Activated T-cell treated with anti-CD3 and anti-CD28 coated beads, Interleukin-2, amount 50 U/mL, for 72 hours (primary cell): ENCODE measurements at regions not wholly inside any gene's neighbourhood (a gene's known extent, or its start where the extent isn't known, plus 50 kb on each side); places are given as distances from the start of the nearest gene placed in this dataset.

Experiments
- ATAC-seq, 2 donors: fragments of 150-1000 bp; cut with Tn5 transposase; replicated peaks in 1 of 2; 2 replicates each; pipeline ENCODE4 v1.10.0; 2021; ENCODE audit warnings: moderate library complexity in 2 of 2, mild to moderate bottlenecking in 1 of 2
- DNase-seq, 2 donors: peaks; one replicate each; pipeline ENCODE4 v3.0.0; 2021 to 2022; ENCODE audit warnings: mixed read lengths in 1 of 2
- H3K27ac Mint-ChIP-seq: one replicate; pipeline ENCODE4 v1.8.0; 2022; ENCODE audit warnings: mild to moderate bottlenecking, moderate library complexity, mixed read lengths
- H3K27me3 Mint-ChIP-seq: one replicate; pipeline ENCODE4 v1.8.0; 2022; ENCODE audit warnings: low read depth, mixed read lengths
- H3K36me3 Mint-ChIP-seq, 2 donors: one replicate each; pipeline ENCODE4 v1.8.0; 2022; ENCODE audit warnings: mixed read lengths in 2 of 2, mild to moderate bottlenecking in 1 of 2; ENCODE audit not compliant: insufficient read depth in 2 of 2
- H3K4me1 Mint-ChIP-seq: one replicate; pipeline ENCODE4 v1.8.0; 2022; ENCODE audit warnings: low read depth, mixed read lengths
- H3K4me3 Mint-ChIP-seq, 2 donors: one replicate each; pipeline ENCODE4 v1.8.0; 2022; ENCODE audit warnings: mild to moderate bottlenecking in 2 of 2, mixed read lengths in 2 of 2, moderate library complexity in 2 of 2
- H3K9me3 Mint-ChIP-seq, 2 donors: one replicate each; pipeline ENCODE4 v1.8.0; 2022; ENCODE audit warnings: mixed read lengths in 2 of 2

DNA sequence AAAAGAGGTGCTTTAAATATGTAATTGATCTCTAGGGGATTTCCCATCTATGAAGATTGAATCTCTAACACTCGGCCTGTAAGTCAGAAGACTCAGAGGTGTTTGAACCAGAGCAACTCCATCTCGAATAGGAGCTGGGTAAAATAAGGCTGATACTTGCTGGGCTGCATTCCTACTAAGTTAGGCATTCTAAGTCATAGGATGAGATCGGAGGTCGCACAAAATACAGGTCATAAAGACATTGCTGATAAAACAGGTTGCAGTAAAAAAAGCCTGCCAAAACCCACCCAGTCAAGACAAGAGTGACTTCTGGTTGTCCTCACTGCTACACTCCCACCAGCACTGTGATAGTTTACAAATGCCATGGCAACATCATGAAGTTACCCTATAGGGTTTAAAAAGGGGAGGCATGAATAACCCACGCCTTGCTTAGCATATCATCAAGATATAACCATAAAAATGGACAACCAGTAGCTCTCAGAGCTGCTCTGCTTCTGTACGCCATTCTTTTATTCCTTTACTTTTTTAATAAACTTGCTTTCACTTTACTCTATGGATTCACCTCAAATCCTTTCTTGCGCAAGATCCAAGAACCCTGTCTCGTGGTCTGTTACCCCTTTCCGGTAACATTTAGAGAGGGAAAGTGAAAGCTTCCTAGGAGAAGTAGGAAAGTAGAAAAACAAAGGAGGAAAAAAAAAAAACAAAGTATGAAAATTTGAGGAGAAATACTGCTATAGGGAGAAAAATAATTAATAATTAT is 129.7 kb upstream of the PHACTR1 start:
- no peaks in the 10 kb centered on the region for H3K36me3 Mint-ChIP-seq
- no peak overlapping the region for H3K4me3 Mint-ChIP-seq
- H3K9me3 Mint-ChIP-seq = no peaks in the 10 kb centered on the region
- peaks cover 8% of the 10 kb centered on the region for H3K27me3 Mint-ChIP-seq
- no peaks in the 10 kb centered on the region for H3K4me1 Mint-ChIP-seq
- ATAC-seq = no peak
- DNase-seq = no peak
- H3K27ac Mint-ChIP-seq = no peak overlapping the region

DNA sequence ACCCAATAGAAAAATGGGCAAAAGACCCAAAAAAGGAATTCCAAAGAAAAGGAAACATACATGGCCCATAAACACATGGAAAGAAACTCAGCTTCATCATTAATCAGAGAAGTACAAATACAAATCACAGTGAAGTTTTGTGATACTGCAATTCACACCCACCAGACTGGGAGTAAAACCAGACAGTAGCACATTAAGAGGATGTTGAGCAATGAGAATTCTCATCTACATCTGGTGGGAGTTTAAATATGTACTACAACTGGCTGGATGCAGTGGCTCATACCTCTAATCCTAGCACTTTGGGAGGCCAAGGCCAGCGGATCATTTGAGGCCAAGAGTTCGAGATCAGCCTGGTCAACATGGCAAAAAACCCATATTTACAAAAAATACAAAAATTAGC is 125.7 kb upstream of the PHACTR1 start:
- Mint-ChIP-seq H3K27me3 (peaks cover 30% of the 10 kb centered on the region), H3K4me1 (no peaks in the 10 kb centered on the region), H3K27ac (no peak overlapping the region)

DNA sequence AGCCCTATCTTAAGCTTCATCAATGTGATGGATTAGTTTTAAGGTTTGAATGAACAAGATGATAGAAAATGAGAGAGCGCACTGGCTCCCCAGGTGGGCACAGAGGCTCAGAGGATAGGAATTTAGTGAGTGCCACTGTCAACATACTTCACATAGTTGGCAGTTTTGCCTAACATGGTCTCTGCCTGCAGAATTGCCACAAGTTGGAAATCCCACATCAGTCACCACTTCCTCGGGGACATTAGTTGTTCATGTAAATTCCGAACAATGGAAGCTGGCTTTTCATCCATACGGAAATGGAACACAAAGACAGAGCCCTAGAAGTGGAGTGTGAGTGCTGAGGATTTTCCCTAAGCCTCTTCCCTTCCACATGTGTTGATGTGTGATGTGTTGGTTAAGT is 123.9 kb upstream of the PHACTR1 start:
- H3K4me1 Mint-ChIP-seq = no peaks in the 10 kb centered on the region
- no peaks in the 10 kb centered on the region for H3K9me3 Mint-ChIP-seq
- H3K36me3 Mint-ChIP-seq = no peaks in the 10 kb centered on the region
- DNase-seq (no peak), ATAC-seq (no peak)
- H3K27ac Mint-ChIP-seq = no peak overlapping the region
- H3K4me3 Mint-ChIP-seq = no peak overlapping the region
- H3K27me3 Mint-ChIP-seq = peaks cover 30% of the 10 kb centered on the region

More for the DNA sequence above, 125.7 kb upstream of the PHACTR1 start:
- ATAC-seq = no peak
- no peak for DNase-seq
- H3K36me3 Mint-ChIP-seq = no peaks in the 10 kb centered on the region
- no peaks in the 10 kb centered on the region for H3K9me3 Mint-ChIP-seq
- H3K4me3 Mint-ChIP-seq = no peak overlapping the region

DNA sequence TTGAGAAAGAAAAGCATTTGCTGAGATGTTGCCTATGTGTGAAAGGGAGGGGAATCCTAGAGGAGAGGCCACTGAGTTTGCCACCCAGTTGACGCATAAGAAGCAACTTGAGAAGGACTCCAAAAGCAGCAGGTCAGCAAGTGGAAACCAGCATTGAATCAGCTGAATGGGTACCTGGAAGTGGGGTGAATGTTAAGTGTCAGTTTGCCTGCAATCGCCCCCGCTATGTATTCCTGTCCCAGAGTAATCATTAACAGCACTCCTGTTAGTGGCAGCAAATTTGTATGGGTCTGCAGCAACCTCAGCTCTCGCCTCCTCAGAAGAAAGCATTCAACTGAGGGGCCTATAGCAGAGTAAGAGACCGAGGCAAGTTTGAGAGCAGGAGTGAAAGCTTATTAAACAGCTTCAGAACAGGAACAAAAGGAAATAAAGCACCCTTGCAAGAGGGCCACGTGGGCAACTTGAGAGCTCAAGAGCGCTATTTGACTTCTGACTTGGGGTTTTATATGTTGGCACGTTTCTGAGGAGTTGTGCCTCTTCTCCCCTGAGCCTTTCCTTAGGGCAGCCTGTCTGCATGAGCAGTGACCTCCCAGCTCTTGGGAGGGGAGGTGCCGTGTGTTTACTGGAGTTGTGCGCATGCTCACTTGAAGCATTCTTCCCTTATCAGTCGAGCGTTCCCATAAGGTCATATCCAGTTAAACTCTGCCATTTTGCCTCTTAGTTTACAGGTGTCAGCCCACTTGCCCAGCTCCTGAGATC is 122.6 kb upstream of the PHACTR1 start:
- ATAC-seq = no peak
- H3K27ac Mint-ChIP-seq = no peak overlapping the region
- H3K9me3 Mint-ChIP-seq = no peaks in the 10 kb centered on the region
- H3K4me1 Mint-ChIP-seq = no peaks in the 10 kb centered on the region
- DNase-seq = no peak
- no peak overlapping the region for H3K4me3 Mint-ChIP-seq
- H3K27me3 Mint-ChIP-seq = peaks cover 30% of the 10 kb centered on the region
- H3K36me3 Mint-ChIP-seq = no peaks in the 10 kb centered on the region

DNA sequence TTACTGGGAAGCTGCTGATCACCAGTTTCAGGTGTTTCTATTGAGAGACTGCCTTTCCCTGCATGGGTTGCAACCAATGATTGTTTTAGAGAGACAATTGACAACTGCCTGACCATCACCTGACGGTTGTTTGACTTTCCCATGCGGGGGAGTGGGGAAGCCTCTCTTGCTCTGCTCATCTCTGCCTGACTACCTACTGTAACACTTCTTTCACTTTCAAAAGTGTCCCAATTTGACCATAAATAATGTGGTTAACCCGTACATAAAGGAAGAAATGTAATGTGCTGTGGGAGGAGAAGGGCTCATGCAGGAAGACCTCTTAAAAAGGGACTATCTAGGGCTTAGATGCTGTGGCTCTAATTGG is 122.1 kb upstream of the PHACTR1 start:
- Mint-ChIP-seq H3K4me3 (no peak overlapping the region), H3K36me3 (no peaks in the 10 kb centered on the region), H3K4me1 (no peaks in the 10 kb centered on the region), H3K9me3 (no peaks in the 10 kb centered on the region), H3K27me3 (peaks cover 30% of the 10 kb centered on the region), H3K27ac (no peak overlapping the region)
- DNase-seq = no peak
- no peak for ATAC-seq

DNA sequence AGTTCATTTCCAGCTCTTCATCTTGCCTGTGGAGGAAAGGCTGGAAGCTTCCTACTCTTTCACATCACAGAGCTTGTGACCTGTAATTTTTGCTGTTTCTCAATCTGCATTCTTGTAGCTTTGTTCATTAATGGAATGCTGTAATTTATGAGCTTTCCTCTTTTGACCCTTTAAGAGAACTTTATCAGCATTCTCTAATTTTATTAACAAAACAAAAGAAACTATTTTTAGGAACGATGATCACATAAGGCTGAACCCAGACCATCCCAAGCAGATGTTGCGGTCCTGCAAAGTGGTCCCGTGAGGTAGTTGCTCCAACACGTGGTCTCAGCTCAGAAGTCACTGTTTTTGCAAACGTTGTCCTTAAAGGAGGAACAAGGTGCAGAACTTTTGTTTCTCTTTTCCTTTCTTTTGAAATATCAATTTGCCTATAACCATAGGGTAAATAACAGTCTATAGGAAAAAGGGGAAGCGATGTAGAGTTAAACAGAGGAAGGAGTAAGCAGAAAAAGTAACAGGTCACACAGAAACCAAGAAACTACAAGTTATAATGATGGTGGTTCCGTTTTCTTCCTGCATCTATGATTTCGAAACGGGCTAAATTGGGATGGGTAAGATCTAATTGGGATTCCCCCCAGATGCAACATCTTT is 121.3 kb upstream of the PHACTR1 start:
- ATAC-seq = no peak
- H3K4me1 Mint-ChIP-seq = no peaks in the 10 kb centered on the region
- H3K9me3 Mint-ChIP-seq = no peaks in the 10 kb centered on the region
- H3K27ac Mint-ChIP-seq = no peak overlapping the region
- peaks cover 28% of the 10 kb centered on the region for H3K27me3 Mint-ChIP-seq
- no peak for DNase-seq
- H3K36me3 Mint-ChIP-seq = no peaks in the 10 kb centered on the region
- H3K4me3 Mint-ChIP-seq = no peak overlapping the region

DNA sequence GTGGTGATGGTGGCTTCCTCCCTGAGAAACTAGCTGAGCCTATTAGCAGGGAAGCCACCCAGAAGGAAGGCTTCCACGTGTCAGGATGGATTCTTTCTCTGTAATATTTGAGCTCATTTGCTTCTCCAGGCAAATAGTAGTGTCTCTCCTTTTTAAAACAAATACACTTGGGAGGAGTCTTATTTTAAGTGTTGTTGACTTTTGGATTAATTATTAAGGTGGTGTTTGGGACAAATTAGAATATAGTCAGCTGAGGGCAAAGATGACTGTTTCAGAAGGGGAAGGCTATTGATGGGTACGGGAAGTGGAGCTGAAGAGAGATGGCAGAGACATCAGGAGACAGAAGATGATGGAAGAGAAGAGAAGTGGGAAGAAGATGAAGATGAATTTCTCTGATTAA is 119.8 kb upstream of the PHACTR1 start:
- no peaks in the 10 kb centered on the region for H3K9me3 Mint-ChIP-seq

DNA sequence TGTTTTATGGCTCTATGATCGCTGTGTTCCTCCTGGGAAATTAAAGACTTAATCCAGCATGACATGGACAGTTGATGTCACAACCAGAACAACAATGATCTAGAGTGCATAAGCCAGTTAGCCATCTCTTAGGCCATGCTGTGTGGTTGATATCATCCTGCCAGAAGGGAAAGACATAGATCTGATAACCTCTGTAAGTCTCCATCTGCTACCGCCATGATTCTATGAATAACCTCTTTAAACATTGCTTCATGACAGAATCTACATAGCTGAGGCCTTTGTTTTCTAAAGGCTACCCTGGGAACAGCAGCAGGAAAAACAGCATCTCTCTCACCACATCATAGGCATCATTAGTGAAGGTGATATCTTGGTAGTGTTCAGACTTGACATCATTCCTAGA is 117.6 kb upstream of the PHACTR1 start:
- no peak for DNase-seq
- Mint-ChIP-seq H3K4me3 (no peak overlapping the region), H3K4me1 (no peaks in the 10 kb centered on the region), H3K27me3 (peaks cover 39% of the 10 kb centered on the region), H3K9me3 (no peaks in the 10 kb centered on the region), H3K36me3 (no peaks in the 10 kb centered on the region), H3K27ac (no peak overlapping the region)
- no peak for ATAC-seq

More for the DNA sequence above, 119.8 kb upstream of the PHACTR1 start:
- DNase-seq (no peak), ATAC-seq (no peak)
- Mint-ChIP-seq H3K4me3 (no peak overlapping the region), H3K4me1 (no peaks in the 10 kb centered on the region), H3K27me3 (peaks cover 37% of the 10 kb centered on the region), H3K36me3 (no peaks in the 10 kb centered on the region), H3K27ac (no peak overlapping the region)

DNA sequence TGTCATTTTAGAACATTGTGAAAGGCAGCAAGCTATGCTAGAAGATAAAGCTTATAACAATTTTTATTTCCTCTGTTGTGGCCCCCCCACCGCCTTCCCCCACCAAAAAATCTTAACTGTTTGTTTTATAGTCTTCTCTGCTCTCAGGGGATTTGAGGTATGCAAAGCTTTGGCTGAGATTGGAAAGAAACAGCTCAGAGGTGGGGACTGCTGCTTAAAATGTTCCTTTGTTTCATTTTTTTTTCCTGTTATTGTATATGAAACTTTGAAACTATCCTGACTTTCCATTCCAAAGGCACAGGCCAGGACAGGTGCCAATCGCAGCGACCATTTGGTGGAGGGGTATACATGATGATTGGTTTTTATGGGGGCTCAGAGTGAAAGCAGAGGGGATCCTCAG is 114.7 kb upstream of the PHACTR1 start:
- Mint-ChIP-seq H3K36me3 (no peaks in the 10 kb centered on the region), H3K9me3 (no peaks in the 10 kb centered on the region), H3K27ac (no peak overlapping the region), H3K4me1 (no peaks in the 10 kb centered on the region), H3K27me3 (peaks cover 36% of the 10 kb centered on the region), H3K4me3 (no peak overlapping the region)
- DNase-seq (no peak), ATAC-seq (no peak)

DNA sequence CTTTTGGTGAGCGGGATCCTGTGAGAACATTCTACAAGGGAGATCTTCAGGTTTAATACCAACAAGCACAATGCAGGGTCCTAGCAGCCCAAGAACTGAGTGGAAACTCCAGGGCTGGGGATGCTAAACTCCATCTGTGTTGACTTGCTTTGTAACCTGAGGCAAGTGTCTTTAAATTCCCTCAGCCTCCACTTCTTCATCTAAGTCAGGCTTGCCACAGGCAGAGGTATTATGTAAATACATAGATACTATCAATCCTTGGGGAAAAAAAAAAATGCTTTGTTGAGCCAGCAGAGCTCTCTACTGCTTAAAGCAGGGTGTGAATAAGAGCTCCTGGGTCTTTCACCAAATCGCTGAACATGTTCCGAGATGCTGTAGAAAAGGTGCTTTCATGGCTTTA is 114.2 kb upstream of the PHACTR1 start:
- H3K4me3 Mint-ChIP-seq = no peak overlapping the region
- H3K4me1 Mint-ChIP-seq = no peaks in the 10 kb centered on the region
- DNase-seq = no peak
- H3K27me3 Mint-ChIP-seq = peaks cover 41% of the 10 kb centered on the region
- no peaks in the 10 kb centered on the region for H3K36me3 Mint-ChIP-seq
- no peak for ATAC-seq
- H3K9me3 Mint-ChIP-seq = no peaks in the 10 kb centered on the region
- H3K27ac Mint-ChIP-seq = no peak overlapping the region

DNA sequence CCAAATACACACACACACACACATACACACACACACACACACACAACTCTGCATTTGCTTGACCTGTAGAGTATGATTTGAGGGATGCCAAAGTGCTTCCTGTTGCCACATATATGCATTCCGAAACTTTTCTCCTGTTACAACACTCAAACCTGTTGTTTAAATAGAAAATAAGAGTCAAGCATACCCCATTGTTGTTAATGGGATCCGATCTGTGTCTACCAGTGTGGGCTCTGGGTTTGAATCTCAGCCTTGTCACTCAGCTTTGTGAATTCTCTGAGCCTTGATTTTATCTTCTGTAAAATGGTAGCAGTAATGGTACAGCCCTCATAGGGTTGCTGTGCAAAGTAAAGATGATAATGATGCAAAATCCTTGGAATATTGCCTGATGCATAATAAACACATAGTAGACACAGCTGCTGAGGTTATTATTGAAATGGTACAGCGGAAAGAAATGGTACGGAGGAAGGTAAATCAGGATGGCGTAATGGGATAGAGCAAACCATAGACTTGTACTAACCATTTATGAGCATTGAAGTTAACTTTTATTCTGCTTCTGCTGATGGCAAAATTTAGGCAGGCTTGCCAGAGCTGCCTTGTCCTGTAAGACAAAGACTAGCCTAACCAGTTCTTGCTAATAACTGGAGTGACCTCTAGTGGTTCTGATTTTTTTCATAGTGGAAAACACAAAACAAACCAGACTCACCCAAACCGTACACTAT is 113.5 kb upstream of the PHACTR1 start:
- ATAC-seq (no peak), DNase-seq (no peak)
- Mint-ChIP-seq H3K4me3 (no peak overlapping the region), H3K4me1 (no peaks in the 10 kb centered on the region), H3K36me3 (no peaks in the 10 kb centered on the region), H3K27me3 (peaks cover 43% of the 10 kb centered on the region), H3K9me3 (no peaks in the 10 kb centered on the region), H3K27ac (no peak overlapping the region)

DNA sequence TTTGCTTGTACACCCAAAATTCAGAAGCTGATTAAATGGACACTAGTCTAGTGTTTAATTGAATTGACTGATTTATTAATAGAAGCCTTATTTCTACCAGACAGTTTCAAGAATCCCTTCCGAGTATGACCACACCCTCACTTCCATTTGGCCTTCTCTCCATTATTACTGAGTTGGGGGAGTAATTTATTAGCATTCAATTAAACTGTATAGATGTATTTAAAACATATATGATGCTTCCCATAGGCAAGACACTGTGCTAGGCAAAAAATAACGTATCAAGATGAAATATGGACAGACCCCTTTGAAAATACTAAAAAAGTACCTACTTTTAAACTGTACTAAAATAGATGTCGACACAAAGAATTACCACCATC is 112.9 kb upstream of the PHACTR1 start:
- Mint-ChIP-seq H3K4me3 (no peak overlapping the region), H3K27me3 (peaks cover 44% of the 10 kb centered on the region), H3K27ac (no peak overlapping the region), H3K36me3 (no peaks in the 10 kb centered on the region), H3K4me1 (no peaks in the 10 kb centered on the region), H3K9me3 (no peaks in the 10 kb centered on the region)
- no peak for ATAC-seq
- no peak for DNase-seq

DNA sequence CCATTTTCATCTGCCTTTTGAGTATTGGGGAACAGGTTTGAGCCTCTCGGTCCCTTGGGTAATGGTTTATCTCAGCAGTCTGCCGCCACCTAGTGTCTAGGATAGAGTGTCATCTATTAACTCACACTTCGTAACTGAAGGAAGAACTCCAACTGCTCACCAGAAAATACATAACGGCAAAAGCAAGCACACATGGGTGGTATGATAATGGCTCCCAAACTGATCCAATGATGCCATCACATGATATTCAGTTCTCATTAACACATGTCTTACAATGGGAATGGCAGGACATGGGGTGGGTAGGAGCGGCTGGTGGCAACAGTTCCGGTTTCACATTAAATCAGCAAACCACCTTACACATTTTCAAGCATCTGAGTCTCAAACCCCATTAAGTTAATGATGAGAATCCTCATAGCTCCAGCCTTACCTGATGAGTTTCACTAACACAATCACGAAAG is 110.7 kb upstream of the PHACTR1 start:
- Mint-ChIP-seq H3K27ac (no peak overlapping the region), H3K36me3 (no peaks in the 10 kb centered on the region), H3K4me3 (peak overlapping the region in 1 of 2 donors; percentile 14), H3K4me1 (no peaks in the 10 kb centered on the region), H3K27me3 (peaks cover 53% of the 10 kb centered on the region), H3K9me3 (no peaks in the 10 kb centered on the region)
- DNase-seq = peak; percentile 50 to 52
- peak; percentile 68 to 76 for ATAC-seq
